Activated gamma-delta T cell treated with anti-CD3 and anti-CD28 coated beads, Interleukin-2, amount 50 U/mL, for 16 hours (primary cell): ENCODE measurements at regions not wholly inside any gene's neighbourhood (a gene's known extent, or its start where the extent isn't known, plus 50 kb on each side); places are given as distances from the start of the nearest gene placed in this dataset.
"Not testable (repeated sequence)": the region's sequence is repeated elsewhere in the genome, so short reads cannot be mapped to it uniquely, and the experiment has no call there.

Source experiments
- DNase-seq: peaks from one replicate; pipeline ENCODE4 v3.0.0-alpha.2; 2020; ENCODE audit warnings: low read depth

DNA sequence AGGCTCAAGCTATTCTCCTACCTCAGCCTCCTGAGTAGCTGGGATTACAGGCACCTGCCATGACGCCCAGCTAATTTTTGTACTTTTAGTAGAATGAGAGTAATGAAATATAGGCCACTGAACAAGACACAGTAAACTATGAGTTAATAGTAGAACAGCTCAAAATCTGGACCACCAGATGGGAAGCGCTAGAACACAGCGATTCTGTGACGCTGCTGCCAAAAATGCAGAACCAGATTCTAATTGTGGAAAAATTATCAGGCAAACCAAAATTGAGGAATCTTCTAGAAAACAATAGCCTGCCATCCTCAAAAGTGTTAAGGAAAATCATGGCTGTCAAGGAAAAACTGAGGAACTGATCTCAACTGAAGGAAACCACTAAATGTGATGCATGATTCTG, 111.4 kb upstream of the TIAM1 start:
- DNase-seq = no peak

DNA sequence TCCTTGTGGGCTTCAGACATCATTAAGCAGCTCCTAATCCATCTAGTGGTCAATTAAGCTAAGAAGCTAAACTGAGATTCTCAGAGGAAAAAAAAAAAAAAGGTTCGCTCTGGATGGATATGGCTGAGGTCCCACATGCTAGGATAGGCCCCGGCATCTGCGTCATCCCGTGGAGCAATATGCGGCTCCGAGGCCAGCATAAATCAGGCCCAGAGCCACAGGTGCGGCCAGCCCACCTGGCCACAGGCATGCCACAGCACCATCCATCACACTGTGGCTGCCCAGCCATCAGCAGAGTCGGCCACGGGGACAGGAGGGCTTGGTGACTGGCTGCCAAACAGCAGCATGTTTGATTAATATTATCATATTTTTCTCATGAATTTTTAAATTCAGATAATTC, 106.9 kb upstream of the TIAM1 start:
- no peak for DNase-seq

DNA sequence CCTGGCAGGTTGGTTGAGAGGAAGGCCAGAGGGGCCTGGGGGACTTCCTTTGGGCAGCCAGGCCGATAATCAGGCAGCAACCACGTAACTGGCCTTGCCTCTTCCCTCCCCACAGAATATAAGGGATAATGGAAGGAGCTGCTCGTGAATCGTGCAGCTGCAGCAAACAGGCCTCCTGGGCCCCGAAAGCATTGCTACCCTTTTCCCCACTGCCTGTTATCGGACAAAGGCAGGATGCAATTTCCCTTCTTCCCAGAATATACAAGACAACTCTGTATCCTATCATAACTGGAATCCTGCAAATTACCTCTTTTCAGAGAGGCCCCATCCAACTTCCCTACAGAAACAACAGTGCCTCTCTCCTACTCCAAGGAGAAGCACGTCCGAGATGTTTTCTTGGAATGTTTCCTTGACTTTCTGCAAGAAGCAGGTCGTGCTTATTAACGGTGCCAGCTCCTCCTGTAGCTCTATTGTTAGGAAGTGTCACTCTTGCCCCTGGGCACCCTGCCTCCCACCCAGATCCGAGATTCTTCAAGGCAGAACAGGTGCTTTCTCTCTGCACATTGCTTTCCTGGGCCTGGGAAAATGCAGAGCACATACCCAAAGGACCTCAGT, 106.0 kb upstream of the TIAM1 start:
- DNase-seq = no peak

DNA sequence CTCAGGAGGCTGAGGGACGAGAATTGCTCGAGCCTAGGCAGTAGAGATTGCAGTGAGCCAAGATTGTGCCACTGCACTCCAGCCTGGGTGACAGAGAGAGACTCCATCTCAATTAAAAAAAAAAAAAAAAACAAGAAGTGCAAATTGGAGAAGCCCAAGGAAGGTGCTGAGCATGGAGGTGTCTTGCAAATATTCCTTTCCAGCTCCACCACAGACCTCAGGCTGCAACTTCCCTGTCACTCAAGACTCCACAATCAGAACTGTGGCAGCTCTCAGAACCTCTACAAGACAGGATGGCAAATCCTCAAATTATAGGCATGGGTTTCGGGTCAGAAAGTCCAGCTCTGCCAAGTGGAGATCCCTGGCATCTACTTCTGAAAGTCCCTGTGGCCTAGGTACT, 104.4 kb upstream of the TIAM1 start:
- DNase-seq = no peak

DNA sequence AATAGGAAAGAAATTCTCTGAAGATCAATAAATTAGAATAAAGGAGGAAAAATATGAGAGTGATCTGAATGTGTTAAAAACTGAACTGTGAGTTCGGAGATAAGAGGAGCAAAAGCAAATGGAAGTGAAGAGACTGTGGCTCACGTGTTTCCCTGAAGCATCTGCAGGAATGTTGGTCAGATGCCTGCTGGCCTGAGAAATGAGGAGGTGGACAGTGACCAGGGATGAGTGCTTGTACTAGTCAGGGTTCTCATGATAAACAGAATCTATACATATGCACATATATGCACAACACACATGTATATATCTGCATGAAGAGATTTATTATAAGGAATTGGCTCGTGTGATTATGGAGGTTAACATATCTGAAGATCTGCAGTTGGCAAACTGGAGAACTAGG, 103.4 kb upstream of the TIAM1 start:
- DNase-seq = no peak

DNA sequence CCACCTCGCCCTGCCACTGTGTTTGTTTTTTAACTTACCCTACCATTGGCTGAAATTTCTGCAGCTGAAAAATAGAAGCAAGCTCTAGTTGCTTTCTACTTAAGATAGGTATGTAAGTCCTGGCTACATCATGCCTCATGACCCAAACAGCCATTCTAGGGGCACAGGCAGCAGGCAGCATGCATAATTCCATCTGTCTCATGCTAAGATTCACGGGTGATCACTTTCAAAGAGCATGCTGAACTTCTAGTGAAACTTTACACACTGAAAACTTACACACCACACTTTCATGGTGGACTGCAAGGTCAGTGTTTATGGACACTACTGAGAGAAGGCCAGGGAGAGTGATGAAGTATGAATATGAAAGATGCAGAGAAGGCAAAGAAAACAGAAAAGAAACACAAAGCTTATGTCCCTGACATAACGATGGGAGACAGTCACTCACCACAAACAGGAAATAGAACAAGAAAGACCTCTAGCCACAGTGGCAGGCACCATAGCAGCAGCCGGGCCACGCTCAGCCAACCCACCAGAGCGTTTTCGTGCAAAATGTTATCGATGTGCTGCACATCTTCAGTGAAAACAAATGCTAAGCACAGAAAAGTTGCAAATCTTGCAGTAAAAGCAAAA, 102.3 kb upstream of the TIAM1 start:
- peak; percentile 18 for DNase-seq

DNA sequence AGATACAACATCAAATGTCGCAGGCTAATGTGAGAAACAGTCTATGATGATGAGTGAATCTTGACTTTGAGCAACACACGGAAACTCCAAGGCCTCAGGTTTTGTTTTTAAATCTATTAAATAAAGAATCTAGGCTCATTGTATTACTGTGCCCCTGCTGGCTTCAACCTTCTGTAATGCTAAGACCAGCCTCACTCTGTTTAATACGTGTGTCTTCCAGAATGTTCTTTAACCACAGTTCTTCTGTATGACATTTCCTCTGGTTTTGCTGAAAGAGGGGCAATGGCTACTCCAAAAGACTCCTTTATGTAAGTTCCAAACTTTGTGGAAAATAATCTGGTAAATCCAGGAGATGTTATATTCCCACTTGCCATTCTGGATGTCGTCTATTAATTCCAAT, 101.1 kb upstream of the TIAM1 start:
- no peak for DNase-seq

DNA sequence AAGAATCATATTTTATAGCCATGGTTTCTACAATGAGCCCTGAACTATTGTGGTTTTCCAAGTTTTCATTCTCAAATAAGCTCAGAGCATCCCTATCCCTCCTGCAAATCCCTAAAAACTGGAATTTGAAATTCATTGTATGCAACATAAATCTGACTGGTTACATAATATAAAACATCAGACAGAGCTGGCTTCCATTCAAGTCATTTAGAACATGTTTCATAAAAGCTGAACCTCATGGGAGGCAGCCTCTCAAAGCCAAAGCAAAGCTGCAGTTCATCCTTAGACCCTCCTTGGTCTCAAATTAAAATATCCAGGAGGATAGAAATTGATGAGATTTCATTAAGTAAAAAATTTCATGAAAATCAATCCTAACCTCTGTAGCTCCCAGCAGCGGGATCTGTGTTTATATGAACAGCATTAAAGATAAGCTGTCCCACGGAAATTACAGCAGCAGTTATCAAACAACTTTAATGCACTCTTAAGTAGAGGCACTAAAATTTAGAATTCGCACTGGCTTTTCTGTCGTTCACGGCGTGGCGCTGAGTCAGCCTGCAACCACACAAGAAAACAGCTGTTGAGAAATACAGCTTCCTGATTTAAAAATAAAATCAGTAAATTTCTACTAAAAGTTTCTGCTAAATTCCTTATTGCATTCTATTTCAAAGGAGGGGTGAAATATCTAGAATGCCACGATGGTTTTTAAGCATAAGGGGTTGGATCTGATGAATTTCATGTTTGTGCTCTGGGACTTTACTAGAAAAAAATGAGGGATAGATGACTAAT, 99.9 kb upstream of the TIAM1 start:
- no peak for DNase-seq

DNA sequence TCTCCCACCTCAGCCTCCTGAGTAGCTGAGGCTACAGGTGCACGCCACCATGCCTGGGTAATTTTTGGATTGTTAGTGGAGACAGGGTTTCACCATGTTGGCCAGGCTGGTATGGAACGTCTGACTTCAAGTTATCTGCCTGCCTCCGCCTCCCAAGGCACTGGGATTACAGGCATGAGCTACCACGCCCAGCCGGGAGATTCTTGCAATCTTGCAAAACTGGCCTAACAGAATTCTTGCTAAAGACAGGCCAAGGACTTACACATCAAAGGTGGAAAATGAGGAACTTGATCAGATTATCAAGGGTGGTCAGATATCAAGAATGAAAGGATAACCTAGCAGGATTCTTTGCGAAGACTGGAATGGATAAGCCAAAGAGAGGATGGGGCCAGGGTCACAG, 98.3 kb upstream of the TIAM1 start:
- no peak for DNase-seq

DNA sequence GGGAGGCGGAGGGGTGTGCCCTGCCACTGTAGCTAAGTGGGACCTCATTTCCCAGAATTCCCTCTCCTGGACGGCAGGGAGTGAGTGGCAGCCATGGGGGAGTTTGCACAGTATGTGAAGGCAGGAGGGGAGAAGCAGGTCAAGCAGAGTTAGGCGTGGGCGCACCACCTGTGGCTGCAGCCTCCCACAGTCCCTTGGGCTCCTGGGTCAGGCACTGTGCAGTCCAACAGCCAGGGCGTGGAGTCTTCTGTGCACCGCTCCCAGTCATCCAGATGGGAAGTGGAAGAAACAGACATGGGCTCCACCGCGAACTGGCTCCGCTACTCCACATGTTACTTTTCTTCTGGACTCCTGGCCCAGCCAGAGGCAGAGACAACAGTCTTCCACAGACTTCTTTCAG, 85.4 kb upstream of the TIAM1 start:
- DNase-seq = no peak

DNA sequence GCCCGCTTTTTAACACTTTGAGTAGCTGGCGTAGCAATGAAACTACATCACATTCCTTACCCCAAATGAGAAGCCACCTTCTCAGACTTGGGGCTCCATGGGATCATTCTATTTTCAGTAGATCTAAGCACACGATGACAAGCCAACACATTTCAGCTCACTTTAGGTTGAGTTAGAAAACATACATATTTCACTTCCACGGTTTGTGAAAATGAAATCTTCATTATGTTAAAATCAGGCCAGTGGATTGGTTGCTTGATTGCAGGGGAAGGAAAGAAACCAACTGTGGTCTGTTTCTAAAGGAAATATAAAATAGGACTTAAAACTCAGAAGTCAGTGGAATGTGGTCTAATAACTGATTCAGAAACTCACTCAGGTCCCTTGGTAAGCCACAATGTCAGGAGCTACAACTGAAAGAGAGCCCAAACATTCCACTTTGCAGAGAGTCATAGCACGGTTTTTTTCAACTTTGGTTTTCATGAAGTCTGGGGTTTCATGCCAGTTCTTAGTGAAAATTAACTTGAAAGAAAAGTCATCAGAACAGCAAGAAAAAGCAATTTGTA, 82.3 kb upstream of the TIAM1 start:
- DNase-seq = no peak

DNA sequence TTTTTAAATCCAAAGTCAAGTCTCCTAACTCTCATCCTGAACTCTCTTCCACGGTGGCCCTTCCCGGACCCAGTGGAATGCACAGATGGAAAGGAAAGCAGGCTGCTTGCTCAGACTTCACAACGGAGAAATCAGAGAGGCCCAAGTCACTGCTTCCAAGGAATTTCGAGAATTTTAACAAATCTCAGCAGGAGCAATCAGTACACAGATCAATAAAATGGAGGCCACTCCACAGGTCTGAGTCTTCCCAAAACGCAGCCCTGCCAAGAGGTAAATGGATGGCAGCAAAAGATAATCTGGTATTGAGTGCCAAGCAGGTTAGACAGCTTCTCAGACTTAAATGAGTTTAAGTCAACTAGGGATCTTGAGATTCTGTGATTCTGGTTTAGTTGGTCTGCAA, 81.1 kb upstream of the TIAM1 start:
- no peak for DNase-seq

DNA sequence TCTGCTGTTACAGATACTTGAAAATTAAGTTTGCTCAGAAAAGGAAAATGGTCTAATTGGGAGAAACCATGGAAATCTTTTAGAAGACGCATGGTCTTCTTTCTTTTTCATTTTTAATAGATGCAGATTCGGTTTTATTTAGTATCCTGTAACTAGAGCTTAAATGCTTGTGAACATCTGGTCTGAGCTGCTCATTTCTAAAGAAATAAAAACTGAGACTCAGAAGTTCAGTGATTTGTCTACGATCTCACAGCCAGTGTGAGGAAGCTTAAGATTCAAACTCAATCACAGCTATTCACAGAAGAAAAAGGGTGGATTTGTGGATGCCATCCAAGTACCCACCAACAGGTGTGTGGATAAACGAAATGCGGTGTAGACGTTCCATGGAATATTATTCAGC, 80.0 kb upstream of the TIAM1 start:
- no peak for DNase-seq

DNA sequence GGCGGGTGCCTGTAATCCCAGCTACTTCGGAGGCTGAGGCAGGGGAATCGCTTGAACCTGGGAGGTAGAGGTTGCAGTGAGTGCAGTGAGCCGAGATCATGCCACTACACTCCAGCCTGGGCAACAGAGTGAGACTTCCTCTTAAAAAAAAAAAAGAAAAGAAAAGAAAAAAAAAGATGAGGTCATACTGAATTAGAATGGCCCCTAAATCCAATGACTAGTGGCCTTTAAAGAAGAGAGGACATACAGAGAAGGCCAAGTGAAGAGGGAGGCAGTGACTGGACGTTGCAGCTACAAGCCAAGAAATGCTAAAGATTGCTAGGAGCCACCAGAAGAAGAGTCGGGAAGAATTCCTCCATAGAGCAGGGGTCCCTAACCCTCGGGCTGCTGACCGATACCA, 76.9 kb upstream of the TIAM1 start:
- no peak for DNase-seq

DNA sequence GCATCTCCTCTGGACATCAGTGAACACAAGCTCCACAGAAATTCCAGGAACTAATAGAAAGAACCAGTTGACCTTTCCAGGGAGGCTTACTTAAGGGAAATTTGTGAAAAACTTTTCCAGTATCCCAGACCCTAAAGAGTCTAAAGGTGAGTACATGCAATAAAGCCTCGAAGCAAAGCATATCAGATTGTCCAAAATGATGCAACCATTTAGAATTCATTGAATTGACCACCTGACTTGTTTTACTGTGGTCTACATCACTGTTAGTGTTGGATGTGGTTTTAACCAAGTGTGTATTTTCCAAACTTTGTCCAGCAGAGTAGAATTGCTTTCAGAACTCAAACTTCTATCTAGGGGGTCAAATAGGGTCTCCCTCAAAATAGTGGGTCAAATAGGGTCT, 76.3 kb upstream of the TIAM1 start:
- no peak for DNase-seq

DNA sequence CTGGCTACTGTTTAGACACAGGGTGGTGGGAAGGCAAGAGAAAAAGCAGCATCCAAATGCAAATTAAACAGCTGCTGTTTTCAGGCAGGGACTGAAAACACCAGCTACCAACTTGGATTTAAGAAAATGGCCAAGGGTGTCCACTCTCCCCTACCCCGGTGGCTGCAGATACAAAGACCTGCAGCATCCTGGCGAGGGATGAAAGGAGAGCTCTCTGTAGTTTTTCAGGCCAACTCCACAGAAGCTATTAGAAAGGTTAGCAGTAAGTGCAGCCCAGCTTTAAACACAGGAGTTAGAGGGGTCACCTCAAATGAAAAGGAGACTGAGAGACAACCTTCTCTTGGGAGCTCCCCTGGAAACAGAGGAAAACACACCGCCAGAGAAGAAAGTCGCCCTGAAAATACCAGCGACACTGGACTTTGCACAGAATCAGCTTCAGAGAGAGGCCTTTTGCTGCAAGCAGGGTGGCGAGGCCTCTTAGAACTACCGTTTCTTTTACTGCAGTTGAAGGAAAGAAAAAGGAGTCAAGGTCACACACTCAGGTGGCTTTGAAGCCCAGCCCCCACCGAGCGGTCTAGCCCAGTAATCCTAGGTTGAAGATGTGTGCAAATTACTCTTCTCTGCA, 74.4 kb upstream of the TIAM1 start:
- DNase-seq = no peak

DNA sequence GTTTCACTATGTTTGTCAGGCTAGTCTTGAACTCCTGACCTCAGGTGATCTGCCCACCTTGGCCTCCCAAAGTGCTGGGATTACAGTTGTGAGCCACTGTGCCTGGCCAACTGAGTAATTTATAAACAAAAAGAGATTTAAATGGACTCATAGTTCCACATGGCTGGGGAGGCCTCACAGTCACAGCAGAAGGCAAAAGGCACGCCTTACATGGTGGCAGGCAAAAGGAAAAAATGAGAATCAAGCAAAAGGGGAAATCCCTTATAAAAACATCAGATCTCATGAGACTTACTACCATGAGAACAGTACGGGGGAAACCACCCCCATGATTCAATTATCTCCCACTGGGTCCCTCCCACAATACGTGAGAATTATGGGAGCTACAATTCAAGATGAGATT, 73.2 kb upstream of the TIAM1 start:
- not testable (repeated sequence) for DNase-seq

DNA sequence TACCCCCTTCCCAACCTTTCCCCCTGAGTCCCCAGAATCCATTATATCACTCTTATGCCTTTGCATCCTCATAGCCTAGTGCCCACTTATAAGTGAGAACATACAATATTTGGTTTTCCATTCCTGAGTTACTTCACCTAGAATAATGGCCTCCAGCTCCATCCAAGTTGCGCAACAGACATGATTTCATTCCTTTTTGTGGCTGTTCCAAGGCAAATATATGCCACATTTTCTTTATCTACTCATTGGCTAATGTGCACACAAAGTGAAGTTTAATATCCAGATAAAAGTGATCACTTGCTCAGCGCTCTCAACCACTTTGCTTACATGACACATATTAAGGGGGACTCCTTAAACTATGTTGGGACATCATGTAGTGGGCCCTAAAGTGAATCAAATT, 72.4 kb upstream of the TIAM1 start:
- no peak for DNase-seq

DNA sequence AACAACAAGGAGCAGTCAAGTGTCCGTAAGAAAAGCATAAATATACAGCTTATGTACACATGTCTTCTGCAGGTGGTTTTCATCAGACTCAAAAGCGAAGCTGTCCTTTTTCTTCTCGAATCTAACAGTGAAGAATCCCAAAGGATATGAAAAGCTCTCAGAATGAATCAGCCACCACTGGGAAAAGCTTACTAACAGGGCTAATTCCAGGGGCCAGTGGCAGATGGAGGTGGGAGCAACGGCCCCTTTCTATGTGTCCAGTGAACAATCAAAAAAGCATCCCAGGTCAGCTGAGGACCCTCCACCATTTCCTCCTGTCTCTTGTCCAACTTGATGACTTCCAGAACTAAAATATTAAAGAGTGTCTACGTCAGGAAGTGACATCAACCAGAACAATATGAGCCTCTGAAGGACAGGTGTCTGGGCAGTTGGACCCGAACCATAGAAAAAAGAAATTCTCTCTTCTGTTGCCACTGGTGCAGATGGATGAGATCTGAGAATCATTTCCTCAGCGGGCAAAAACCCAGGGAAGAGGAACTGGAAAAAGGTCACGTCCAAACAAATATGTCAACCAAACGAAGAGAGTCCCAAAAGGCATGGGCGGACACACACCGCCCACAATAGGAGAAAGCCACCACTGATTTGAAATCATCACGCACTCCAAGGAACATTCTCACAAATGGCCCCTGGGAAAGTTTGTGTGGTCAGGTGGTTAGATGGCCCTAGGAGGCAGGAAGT, 70.4 kb upstream of the TIAM1 start:
- DNase-seq = no peak

DNA sequence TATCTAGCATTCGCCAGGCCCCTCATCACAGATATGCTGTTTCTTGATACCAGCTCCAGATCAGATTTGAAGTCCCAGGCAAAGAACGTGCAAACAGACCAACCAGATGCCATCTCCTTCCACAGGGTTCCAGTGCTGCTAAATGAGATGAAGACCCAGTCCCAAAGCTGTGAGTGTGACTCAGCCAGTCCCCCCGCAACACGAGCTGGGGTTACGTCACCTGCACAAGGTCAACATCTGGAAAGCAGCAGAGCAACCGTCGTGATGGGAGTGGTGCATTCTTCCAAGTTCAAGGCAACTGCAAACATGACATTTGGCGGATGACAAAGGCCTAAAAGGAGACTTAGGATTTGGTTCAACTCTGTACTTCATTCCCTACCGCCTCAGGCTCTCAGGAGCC, 69.6 kb upstream of the TIAM1 start:
- DNase-seq = no peak

DNA sequence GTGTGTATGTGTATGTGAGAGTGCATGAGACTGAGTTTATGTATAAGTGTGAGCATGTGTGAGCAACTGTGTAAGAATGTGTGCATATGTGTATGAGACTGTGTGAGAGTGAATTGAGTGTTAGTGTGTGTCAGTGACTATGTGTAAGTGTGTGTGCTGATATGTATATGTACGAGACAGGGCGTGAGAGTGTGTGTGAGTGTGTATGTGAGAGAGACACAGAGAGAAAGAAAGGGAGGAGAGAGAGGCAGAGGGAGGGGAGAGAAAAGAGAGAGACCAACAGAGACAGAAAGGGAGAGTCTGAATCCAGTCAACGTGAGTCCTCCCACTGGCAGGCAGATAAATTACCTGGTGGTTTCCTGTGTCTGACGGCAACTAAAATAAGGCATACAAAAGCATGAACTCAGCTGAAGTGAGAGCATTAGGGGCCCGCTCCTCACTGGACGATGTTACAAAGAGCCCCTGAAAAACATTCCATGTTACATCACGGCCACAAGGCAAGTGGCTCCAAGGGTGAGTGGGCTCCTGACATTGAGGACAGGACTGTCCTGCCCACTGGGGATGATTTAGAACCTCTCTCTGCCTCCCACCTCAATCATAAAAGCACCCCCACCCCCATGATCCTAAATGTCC, 66.6 kb upstream of the TIAM1 start:
- no peak for DNase-seq
